ENCODE measurements at regions not wholly inside any gene's neighbourhood (a gene's known extent, or its start where the extent isn't known, plus 50 kb on each side); places are given as distances from the start of the nearest gene placed in this dataset.
"Not testable (repeated sequence)": the region's sequence is repeated elsewhere in the genome, so short reads cannot be mapped to it uniquely, and the experiment has no call there.

GRCh38 chr2:113334147-113334546, 55.4 kb upstream of the PAX8 start:
- H3K27ac ChIP-seq = no peak overlapping the region
- H3K27me3 ChIP-seq = no peaks in the 10 kb centered on the region
- no peaks in the 10 kb centered on the region for H3K36me3 ChIP-seq
- H3K4me1 ChIP-seq = no peaks in the 10 kb centered on the region
- no peaks in the 10 kb centered on the region for H3K9me3 ChIP-seq
- H3K4me3 ChIP-seq = no peak overlapping the region
- TF ChIP-seq CTCF (IDR thresholded peaks at IDR 0.05) = no peak
- no peak for TF ChIP-seq POLR2A (IDR thresholded peaks at IDR 0.05)
- no peak for DNase-seq

GRCh38 chr2:113333735-113334134, 55.0 kb upstream of the PAX8 start:
- not testable (repeated sequence) for DNase-seq, H3K27me3 ChIP-seq, H3K4me1 ChIP-seq, H3K4me3 ChIP-seq, H3K36me3 ChIP-seq, H3K9me3 ChIP-seq, H3K27ac ChIP-seq

- H3K4me1 ChIP-seq, H3K27me3 ChIP-seq, H3K36me3 ChIP-seq, DNase-seq, H3K27ac ChIP-seq, H3K9me3 ChIP-seq, H3K4me3 ChIP-seq: not testable (repeated sequence)
Observed at GRCh38 chr2:113330060-113330767, 51.5 kb upstream of the PAX8 start.

GRCh38 chr2:113328973-113329372, 50.3 kb upstream of the PAX8 start:
- H3K27me3 ChIP-seq, H3K27ac ChIP-seq: not testable (repeated sequence)

GRCh38 chr2:113328572-113328971, 49.9 kb upstream of the PAX8 start:
- not testable (repeated sequence) for H3K36me3 ChIP-seq, H3K9me3 ChIP-seq, H3K4me3 ChIP-seq, H3K27ac ChIP-seq, DNase-seq, H3K27me3 ChIP-seq
- H3K4me1 ChIP-seq = peaks cover 0 to 17% (median 0%) of the 10 kb centered on the region in 4 donors

More at GRCh38 chr2:113328973-113329372, 50.3 kb upstream of the PAX8 start:
- not testable (repeated sequence) for H3K4me3 ChIP-seq, H3K9me3 ChIP-seq, H3K36me3 ChIP-seq, DNase-seq
- H3K4me1 ChIP-seq = peaks cover 0 to 15% (median 0%) of the 10 kb centered on the region in 4 donors
